GM10266 (cell line): ENCODE measurements at regions not wholly inside any gene's neighbourhood (a gene's known extent, or its start where the extent isn't known, plus 50 kb on each side); places are given as distances from the start of the nearest gene placed in this dataset.

Experiments used
- DNase-seq: peaks from one replicate; pipeline ENCODE4 v3.0.0; 2012; ENCODE audit errors: extremely low spot score
- CTCF ChIP-seq: IDR thresholded peaks from 2 replicates; pipeline ENCODE4 v1.5.1; 2012; ENCODE audit warnings: mild to moderate bottlenecking, low read depth; ENCODE audit not compliant: control insufficient read depth, insufficient read depth; ENCODE audit errors: missing control alignments

GRCh38 chr3:110901536-110901935, 170.1 kb upstream of the NECTIN3 start:
- DNase-seq = no peak
- no peak for TF ChIP-seq CTCF

- no peak for DNase-seq
- TF ChIP-seq CTCF = no peak
Observed at GRCh38 chr3:110902453-110903085, 169.0 kb upstream of the NECTIN3 start.

- no peak for DNase-seq
- no peak for TF ChIP-seq CTCF
Observed at GRCh38 chr3:110903771-110904519, 167.7 kb upstream of the NECTIN3 start.

GRCh38 chr3:110904520-110904890, 167.1 kb upstream of the NECTIN3 start:
- no peak for TF ChIP-seq CTCF
- DNase-seq = no peak

- TF ChIP-seq CTCF = no peak
- DNase-seq = no peak
Observed at GRCh38 chr3:110905121-110905520, 166.5 kb upstream of the NECTIN3 start.

- TF ChIP-seq CTCF = no peak
- no peak for DNase-seq
Observed at GRCh38 chr3:110909839-110910238, 161.8 kb upstream of the NECTIN3 start.

GRCh38 chr3:110910346-110910955, 161.2 kb upstream of the NECTIN3 start:
- DNase-seq = no peak
- no peak for TF ChIP-seq CTCF
